IMR-90 (cell line): ENCODE measurements at regions not wholly inside any gene's neighbourhood (a gene's known extent, or its start where the extent isn't known, plus 50 kb on each side); places are given as distances from the start of the nearest gene placed in this dataset.

Experiments
- ATAC-seq: fragments of 200-7000 bp; cut with Tn5 transposase; 2 replicates; pipeline ENCODE4 v1.9.1; 2020; ENCODE audit warnings: low read depth, mild to moderate bottlenecking, moderate library complexity
- BruUV-seq: library from RNA; stranded (reverse); fragments of 400-500 nt; replicated peaks from 2 replicates; lab custom pipeline; 2021; lab: Mats Ljungman, UMichigan
- CTCF ChIA-PET: fragments of 300-600 bp; formaldehyde crosslinking; extraction: SDS; loops from one replicate; lab custom pipeline; 2021; ENCODE audit warnings: antibody characterized with exemption; lab: Yijun Ruan, JAX
- POLR2A ChIA-PET: fragments of 300-600 bp; sonication (Branson Sonifier 250); formaldehyde crosslinking; loops from one replicate; lab custom pipeline; 2022; ENCODE audit warnings: antibody characterized with exemption; ENCODE audit not compliant: unreplicated experiment; lab: Charles Lee
- DNase-seq: peaks from one replicate; pipeline ENCODE4 v3.0.0; 2013
- H2AFZ ChIP-seq: replicated peaks from 2 replicates; pipeline ENCODE3; 2013; ENCODE audit warnings: low read length, mild to moderate bottlenecking; ENCODE audit not compliant: poor library complexity
- H2AK5ac ChIP-seq: 2 replicates; pipeline ENCODE4 v1.6.1; 2013; ENCODE audit warnings: low read depth, low read length, inconsistent platforms
- H2AK9ac ChIP-seq: replicated peaks from 2 replicates; pipeline ENCODE3; 2013; ENCODE audit warnings: mild to moderate bottlenecking, low read depth, low read length, moderate library complexity; ENCODE audit not compliant: poor library complexity
- H2BK120ac ChIP-seq: 2 replicates; pipeline ENCODE4 v1.6.1; 2013; ENCODE audit warnings: low read depth, low read length, inconsistent platforms
- H2BK15ac ChIP-seq: 3 replicates; pipeline ENCODE4 v1.6.1; 2013; ENCODE audit warnings: low read depth, low read length, inconsistent platforms
- H2BK20ac ChIP-seq: 2 replicates; pipeline ENCODE4 v1.6.1; 2013; ENCODE audit warnings: low read depth, mild to moderate bottlenecking, inconsistent platforms, low read length, moderate library complexity
- H2BK5ac ChIP-seq: 2 replicates; pipeline ENCODE4 v1.6.1; 2013; ENCODE audit warnings: mild to moderate bottlenecking, low read depth, low read length, inconsistent platforms; ENCODE audit not compliant: poor library complexity, severe bottlenecking
- H3K14ac ChIP-seq: replicated peaks from 2 replicates; pipeline ENCODE4 v1.6.1; 2013; ENCODE audit warnings: low read depth, low read length, inconsistent platforms
- H3K18ac ChIP-seq: 2 replicates; pipeline ENCODE4 v1.6.1; 2013; ENCODE audit warnings: low read depth, low read length, control low read depth
- H3K23ac ChIP-seq: 2 replicates; pipeline ENCODE4 v1.6.1; 2013; ENCODE audit warnings: low read depth, low read length, inconsistent platforms
- H3K27ac ChIP-seq: 2 replicates; pipeline ENCODE4 v1.5.1; 2013; ENCODE audit warnings: mild to moderate bottlenecking, control low read depth, low read length; ENCODE audit not compliant: insufficient read depth
- H3K27me3 ChIP-seq: 2 replicates; pipeline ENCODE4 v1.6.1; 2013; ENCODE audit warnings: low read length; ENCODE audit not compliant: control insufficient read depth, insufficient read depth
- H3K36me3 ChIP-seq: 2 replicates; pipeline ENCODE4 v1.6.1; 2013; ENCODE audit warnings: low read length, mixed read lengths; ENCODE audit not compliant: control insufficient read depth, insufficient read depth
- H3K4ac ChIP-seq: 2 replicates; pipeline ENCODE4 v1.6.1; 2013; ENCODE audit warnings: low read depth, low read length, inconsistent platforms
- H3K4me1 ChIP-seq: 2 replicates; pipeline ENCODE4 v1.6.1; 2013; ENCODE audit warnings: low read length, mixed read lengths; ENCODE audit not compliant: control insufficient read depth, insufficient read depth
- H3K4me2 ChIP-seq: 2 replicates; pipeline ENCODE4 v1.6.1; 2013; ENCODE audit warnings: low read depth, mild to moderate bottlenecking, control low read depth, low read length, moderate library complexity
- H3K4me3 ChIP-seq: 2 replicates; pipeline ENCODE4 v1.5.1; 2013; ENCODE audit warnings: low read depth, mild to moderate bottlenecking, control low read depth, low read length, moderate library complexity; ENCODE audit not compliant: insufficient read depth
- H3K56ac ChIP-seq: 2 replicates; pipeline ENCODE4 v1.6.1; 2013; ENCODE audit warnings: low read length, inconsistent platforms; ENCODE audit not compliant: insufficient read depth; ENCODE audit errors: extremely low read depth
- H3K79me1 ChIP-seq, 2 experiments: 2 replicates each; pipeline ENCODE4 v1.6.1; 2013; ENCODE audit warnings: low read length in 2 of 2, inconsistent platforms in 1 of 2, low read depth in 1 of 2
- H3K9ac ChIP-seq: 2 replicates; pipeline ENCODE4 v1.6.1; 2013; ENCODE audit warnings: low read depth, low read length, control low read depth
- H3K9me1 ChIP-seq: 2 replicates; pipeline ENCODE4 v1.6.1; 2013; ENCODE audit warnings: low read length, inconsistent platforms; ENCODE audit not compliant: insufficient read depth
- H3K9me3 ChIP-seq: 2 replicates; pipeline ENCODE4 v1.6.1; 2013; ENCODE audit warnings: low read length; ENCODE audit not compliant: control insufficient read depth, insufficient read depth
- H4K20me1 ChIP-seq: 2 replicates; pipeline ENCODE4 v1.6.1; 2013; ENCODE audit warnings: low read length, inconsistent platforms; ENCODE audit not compliant: insufficient read depth
- H4K5ac ChIP-seq: 2 replicates; pipeline ENCODE4 v1.6.1; 2013; ENCODE audit warnings: mild to moderate bottlenecking, low read depth, low read length, control low read depth
- H4K8ac ChIP-seq, 2 experiments: 2 replicates each; pipeline ENCODE4 v1.6.1; 2013; ENCODE audit warnings: low read depth in 2 of 2, low read length in 2 of 2, control low read depth in 1 of 2, inconsistent platforms in 1 of 2
- H4K91ac ChIP-seq: 2 replicates; pipeline ENCODE4 v1.6.1; 2013; ENCODE audit warnings: low read depth, low read length, inconsistent platforms; ENCODE audit not compliant: insufficient read depth
- BHLHE40 ChIP-seq: fragments of 150-350 bp; IDR thresholded peaks from 2 replicates; pipeline ENCODE4 v1.6.1; 2016; ENCODE audit warnings: mild to moderate bottlenecking, low read depth, low read length
- CEBPB ChIP-seq: IDR thresholded peaks from 2 replicates; pipeline ENCODE4 v1.6.1; 2012; ENCODE audit warnings: low read depth, low read length, improper control_type of control experiment
- CHD1 ChIP-seq: IDR thresholded peaks from 2 replicates; pipeline ENCODE4 v1.6.1; 2012; ENCODE audit warnings: low read depth, low read length, improper control_type of control experiment
- CTCF ChIP-seq: conservative IDR thresholded peaks from 2 replicates; pipeline ENCODE4 v1.5.1; 2012; ENCODE audit warnings: mild to moderate bottlenecking, low read depth, low read length, improper control_type of control experiment
- FOS ChIP-seq: fragments of 150-350 bp; IDR thresholded peaks from 2 replicates; pipeline ENCODE4 v1.6.1; 2016; ENCODE audit warnings: low read depth, low read length
- MAFK ChIP-seq: IDR thresholded peaks from 2 replicates; pipeline ENCODE4 v1.6.1; 2012; ENCODE audit warnings: low read depth, low read length, improper control_type of control experiment
- MAZ ChIP-seq: IDR thresholded peaks from 2 replicates; pipeline ENCODE4 v1.6.1; 2012; ENCODE audit warnings: low read depth, mild to moderate bottlenecking, low read length, improper control_type of control experiment, moderate library complexity, borderline replicate concordance
- MXI1 ChIP-seq: IDR thresholded peaks from 2 replicates; pipeline ENCODE4 v1.6.1; 2012; ENCODE audit warnings: low read depth, mild to moderate bottlenecking, low read length, moderate library complexity, borderline replicate concordance
- POLR2A ChIP-seq: IDR thresholded peaks from 2 replicates; pipeline ENCODE4 v1.6.1; 2012; ENCODE audit warnings: mild to moderate bottlenecking, low read depth, low read length
- RAD21 ChIP-seq: IDR thresholded peaks from 2 replicates; pipeline ENCODE4 v1.6.1; 2012; ENCODE audit warnings: low read length, improper control_type of control experiment
- RCOR1 ChIP-seq: IDR thresholded peaks from 2 replicates; pipeline ENCODE4 v1.6.1; 2012; ENCODE audit warnings: mild to moderate bottlenecking, low read length, improper control_type of control experiment; ENCODE audit not compliant: insufficient replicate concordance
- SMC3 ChIP-seq: fragments of 150-350 bp; IDR thresholded peaks from 2 replicates; pipeline ENCODE4 v1.6.1; 2016; ENCODE audit warnings: low read depth, mild to moderate bottlenecking, antibody characterized with exemption, low read length, moderate library complexity
- dilution Hi-C: fragments of 300-500 bp; cut with HindIII; formaldehyde crosslinking; loops from one replicate; pipeline ENCODE4 v1.14.3; 2018; ENCODE audit warnings: low sequenced_read_pairs; ENCODE audit not compliant: unreplicated experiment
- in situ Hi-C: fragments of 300-500 bp; cut with MboI; formaldehyde crosslinking; loops from 3 replicates; pipeline ENCODE4 v1.14.3; 2019; ENCODE audit warnings: low sequenced_read_pairs, inconsistent platforms, mixed read lengths
- intact Hi-C: fragments of 100-400 bp; cut with micrococcal nuclease; formaldehyde crosslinking; loops from 2 replicates; pipeline ENCODE4 v1.10.0; 2022

GRCh38 chr2:192412394-192412793 is 217.7 kb upstream of the TMEFF2 start:
- H4K20me1 ChIP-seq: no peaks in the 10 kb centered on the region
- H2BK20ac ChIP-seq: no peak overlapping the region
- H2BK5ac ChIP-seq: no peak overlapping the region
- H4K5ac ChIP-seq: no peak overlapping the region
- H3K27ac ChIP-seq: no peak overlapping the region
- no peak overlapping the region for H3K14ac ChIP-seq
- H2AK5ac ChIP-seq: no peak overlapping the region
- H3K9me1 ChIP-seq: no peaks in the 10 kb centered on the region
- H4K8ac ChIP-seq: no peak overlapping the region
- no peaks in the 10 kb centered on the region for H3K4me1 ChIP-seq
- H4K91ac ChIP-seq: no peak overlapping the region
- H2AK9ac ChIP-seq: no peak overlapping the region
- no peaks in the 10 kb centered on the region for H3K27me3 ChIP-seq
- ChIA-PET CTCF (no interaction called here), POLR2A (no interaction called here)
- in situ Hi-C loops: no loop called here
- H2BK15ac ChIP-seq: no peak overlapping the region
- H2AFZ ChIP-seq: no peak overlapping the region
- no TSS peak for BruUV-seq
- H3K56ac ChIP-seq: no peak overlapping the region
- no peak overlapping the region for H2BK120ac ChIP-seq
- H3K23ac ChIP-seq: no peak overlapping the region
- H3K9me3 ChIP-seq: peaks cover 3% of the 10 kb centered on the region; the same call in 1 of the 2 replicates
- no peak for TF ChIP-seq POLR2A
- TF ChIP-seq CEBPB: no peak
- TF ChIP-seq MAZ: no peak
- TF ChIP-seq CHD1: no peak
- TF ChIP-seq MAFK: no peak
- TF ChIP-seq SMC3: no peak
- no peak for TF ChIP-seq RCOR1
- TF ChIP-seq FOS: no peak
- TF ChIP-seq CTCF: no peak
- no peak for TF ChIP-seq RAD21
- no peak for TF ChIP-seq MXI1
- TF ChIP-seq BHLHE40: no peak
- H3K79me1 ChIP-seq: no peaks in the 10 kb centered on the region
- dilution Hi-C loops: no loop called here
- no peaks in the 10 kb centered on the region for H3K36me3 ChIP-seq
- H3K4me2 ChIP-seq: no peak overlapping the region
- intact Hi-C loops: no loop called here
- DNase-seq (no peak), ATAC-seq (no peak)
- no peak overlapping the region for H3K9ac ChIP-seq
- H3K18ac ChIP-seq: no peak overlapping the region
- no peak overlapping the region for H3K4me3 ChIP-seq
- no peak overlapping the region for H3K4ac ChIP-seq
